CD14-positive monocyte (primary cell): ENCODE measurements at regions not wholly inside any gene's neighbourhood (a gene's known extent, or its start where the extent isn't known, plus 50 kb on each side); places are given as distances from the start of the nearest gene placed in this dataset.

Experiments
- DNase-seq, 3 donors: peaks; one replicate each; pipeline ENCODE4 v3.0.0-alpha.2; 2011 to 2022
- H2AFZ ChIP-seq: 2 replicates; pipeline ENCODE4 v1.6.0; 2012; ENCODE audit warnings: mild to moderate bottlenecking, low read depth, low read length, inconsistent platforms; ENCODE audit not compliant: insufficient read depth, poor library complexity, severe bottlenecking
- H3K27ac ChIP-seq, 2 donors: 1 replicate in 1 of 2; 2 replicates in 1 of 2; pipeline ENCODE4 v1.5.1; 2012 to 2013; ENCODE audit warnings: low read length in 2 of 2, control low read depth in 1 of 2, inconsistent platforms in 1 of 2, low read depth in 1 of 2, mild to moderate bottlenecking in 1 of 2
- H3K27me3 ChIP-seq, 2 donors: one replicate each; pipeline versions ENCODE4 v1.6.0 to v1.6.1; 2011 to 2013; ENCODE audit warnings: low read length in 2 of 2; ENCODE audit not compliant: control insufficient read depth in 2 of 2, insufficient read depth in 2 of 2
- H3K36me3 ChIP-seq, 2 donors: replicated peaks in 1 of 2; 1 replicate in 1 of 2; 2 replicates in 1 of 2; pipeline versions ENCODE4 v1.5.1 to v1.6.1; 2012 to 2013; ENCODE audit warnings: low read length in 2 of 2, control low read depth in 1 of 2, inconsistent platforms in 1 of 2, mild to moderate bottlenecking in 1 of 2; ENCODE audit not compliant: insufficient read depth in 2 of 2, control insufficient read depth in 1 of 2
- H3K4me1 ChIP-seq, 2 donors: 1 replicate in 1 of 2; 2 replicates in 1 of 2; pipeline versions ENCODE4 v1.5.1 to v1.6.1; 2012 to 2013; ENCODE audit warnings: low read length in 2 of 2, control low read depth in 1 of 2, inconsistent platforms in 1 of 2, mild to moderate bottlenecking in 1 of 2, moderate library complexity in 1 of 2; ENCODE audit not compliant: insufficient read depth in 2 of 2, control insufficient read depth in 1 of 2
- H3K4me2 ChIP-seq: replicated peaks from 2 replicates; pipeline ENCODE3; 2012; ENCODE audit warnings: low read length, moderate library complexity, mild to moderate bottlenecking; ENCODE audit not compliant: poor library complexity, severe bottlenecking; ENCODE audit errors: extremely low read depth
- H3K4me3 ChIP-seq, 3 experiments: fragments of 200-600 bp in 1 of 3; sonication (generic) in 1 of 3; replicated peaks in 1 of 3; 1 replicate in 2 of 3; 2 replicates in 1 of 3; pipeline ENCODE4 v1.5.1; 2011 to 2013; ENCODE audit warnings: low read length in 3 of 3, mild to moderate bottlenecking in 3 of 3, control low read depth in 2 of 3, low read depth in 2 of 3, inconsistent platforms in 1 of 3, moderate library complexity in 1 of 3
- H3K79me2 ChIP-seq: 2 replicates; pipeline ENCODE4 v1.6.0; 2012; ENCODE audit warnings: mild to moderate bottlenecking, control low read depth, inconsistent platforms, low read length, moderate library complexity; ENCODE audit not compliant: insufficient read depth
- H3K9ac ChIP-seq: 2 replicates; pipeline ENCODE4 v1.6.0; 2017; ENCODE audit warnings: low read length, mild to moderate bottlenecking; ENCODE audit not compliant: insufficient read depth, poor library complexity, severe bottlenecking
- H3K9me3 ChIP-seq, 2 donors: replicated peaks in 1 of 2; 1 replicate in 1 of 2; 2 replicates in 1 of 2; pipeline versions ENCODE4 v1.5.1 to v1.6.1; 2012 to 2013; ENCODE audit warnings: low read length in 2 of 2, control low read depth in 1 of 2; ENCODE audit not compliant: control insufficient read depth in 1 of 2, insufficient read depth in 1 of 2
- H4K20me1 ChIP-seq: 2 replicates; pipeline ENCODE4 v1.6.0; 2012; ENCODE audit warnings: mild to moderate bottlenecking, low read length, control low read depth, moderate library complexity; ENCODE audit not compliant: insufficient read depth
- H3K27ac Mint-ChIP-seq, 7 donors: one replicate each; pipeline ENCODE4 v1.8.0; 2020; ENCODE audit warnings: mild to moderate bottlenecking in 7 of 7, mixed read lengths in 7 of 7, moderate library complexity in 6 of 7, inconsistent platforms in 2 of 7
- H3K27me3 Mint-ChIP-seq, 3 donors: one replicate each; pipeline ENCODE4 v1.8.0; 2021 to 2022; ENCODE audit warnings: low read depth in 3 of 3, mild to moderate bottlenecking in 3 of 3, mixed read lengths in 3 of 3, moderate library complexity in 3 of 3, inconsistent platforms in 1 of 3
- H3K36me3 Mint-ChIP-seq, 2 donors: one replicate each; pipeline ENCODE4 v1.8.0; 2020; ENCODE audit warnings: mixed read lengths in 2 of 2, inconsistent platforms in 1 of 2, mild to moderate bottlenecking in 1 of 2
- H3K4me1 Mint-ChIP-seq: one replicate; pipeline ENCODE4 v1.8.0; 2020; ENCODE audit warnings: mild to moderate bottlenecking, mixed read lengths
- H3K4me3 Mint-ChIP-seq, 2 donors: one replicate each; pipeline ENCODE4 v1.8.0; 2020; ENCODE audit warnings: mild to moderate bottlenecking in 2 of 2, mixed read lengths in 2 of 2, moderate library complexity in 1 of 2
- H3K9me3 Mint-ChIP-seq, 7 donors: one replicate each; pipeline ENCODE4 v1.8.0; 2020 to 2022; ENCODE audit warnings: mixed read lengths in 7 of 7, mild to moderate bottlenecking in 6 of 7, moderate library complexity in 6 of 7, inconsistent platforms in 2 of 7
- CTCF ChIP-seq: fragments of 200-600 bp; IDR thresholded peaks from one replicate; pipeline ENCODE4 v1.8.0; 2022; ENCODE audit warnings: antibody characterized with exemption, mild to moderate bottlenecking
- WGBS: methylation state at CpG from one replicate; pipeline ENCODE4 v1.1.5; 2013; ENCODE audit warnings: missing lambda C conversion rate; ENCODE audit not compliant: insufficient coverage; 5-methylcytosine and 5-hydroxymethylcytosine counted together
- intact Hi-C, 2 donors: fragments of 100-400 bp; cut with micrococcal nuclease; formaldehyde crosslinking; loops; one replicate each; pipeline versions ENCODE4 v1.15.0 to v1.15.1; 2023

- 98% methylated on average over 7 of the region's 11 CpGs for whole genome bisulfite sequencing
- H3K4me3 ChIP-seq = no peak overlapping the region
- no peaks in the 10 kb centered on the region for H3K27me3 ChIP-seq
- H3K27ac Mint-ChIP-seq = no peak overlapping the region
- no peaks in the 10 kb centered on the region for H3K36me3 ChIP-seq
- H4K20me1 ChIP-seq = no peaks in the 10 kb centered on the region
- no peak for DNase-seq
- intact Hi-C loops = no loop called here
- no peak overlapping the region for H3K4me2 ChIP-seq
- no peak for TF ChIP-seq CTCF
- H3K4me1 ChIP-seq = no peaks in the 10 kb centered on the region
- no peak overlapping the region for H3K9ac ChIP-seq
- H2AFZ ChIP-seq = no peak overlapping the region
- H3K9me3 ChIP-seq = no peaks in the 10 kb centered on the region
- H3K27me3 Mint-ChIP-seq = peaks cover 0 to 2% (median 0%) of the 10 kb centered on the region in 3 donors
- H3K4me3 Mint-ChIP-seq = no peak overlapping the region
- no peaks in the 10 kb centered on the region for H3K4me1 Mint-ChIP-seq
- no peaks in the 10 kb centered on the region for H3K79me2 ChIP-seq
- H3K27ac ChIP-seq = no peak overlapping the region
- peaks cover 0 to 3% (median 0%) of the 10 kb centered on the region in 7 donors for H3K9me3 Mint-ChIP-seq
- H3K36me3 Mint-ChIP-seq = no peaks in the 10 kb centered on the region
These were observed 217.5 kb downstream of the TMEM200A start for GRCh38 chr6:130583268-130583667.

GRCh38 chr6:130585587-130585986, 219.8 kb downstream of the TMEM200A start:
- no peak overlapping the region for H3K4me3 ChIP-seq
- H3K4me2 ChIP-seq = no peak overlapping the region
- no peaks in the 10 kb centered on the region for H3K9me3 ChIP-seq
- no peak for DNase-seq
- no peaks in the 10 kb centered on the region for H3K4me1 Mint-ChIP-seq
- intact Hi-C loops = no loop called here
- no CpG with 5 or more reads among the region's 5 CpGs for whole genome bisulfite sequencing
- no peak overlapping the region for H3K27ac ChIP-seq
- H4K20me1 ChIP-seq = no peaks in the 10 kb centered on the region
- no peak overlapping the region for H3K4me3 Mint-ChIP-seq
- H3K9ac ChIP-seq = no peak overlapping the region
- H3K36me3 Mint-ChIP-seq = no peaks in the 10 kb centered on the region
- TF ChIP-seq CTCF = no peak
- H3K36me3 ChIP-seq = no peaks in the 10 kb centered on the region
- H3K27me3 ChIP-seq = no peaks in the 10 kb centered on the region
- no peak overlapping the region for H2AFZ ChIP-seq
- no peaks in the 10 kb centered on the region for H3K4me1 ChIP-seq
- H3K27me3 Mint-ChIP-seq = no peaks in the 10 kb centered on the region
- no peaks in the 10 kb centered on the region for H3K79me2 ChIP-seq
- H3K9me3 Mint-ChIP-seq = peaks cover 0 to 2% (median 0%) of the 10 kb centered on the region in 7 donors
- H3K27ac Mint-ChIP-seq = no peak overlapping the region
